AG10803 (cell line): ENCODE measurements at regions not wholly inside any gene's neighbourhood (a gene's known extent, or its start where the extent isn't known, plus 50 kb on each side); places are given as distances from the start of the nearest gene placed in this dataset.
"Not testable (repeated sequence)": the region's sequence is repeated elsewhere in the genome, so short reads cannot be mapped to it uniquely, and the experiment has no call there.

Experiments used
- DNase-seq: peaks from one replicate; pipeline ENCODE4 v3.0.0; 2010; ENCODE audit warnings: low read depth
- H3K4me3 ChIP-seq: 2 replicates; pipeline ENCODE4 v1.5.1; 2011; ENCODE audit warnings: mild to moderate bottlenecking, low read length, control low read depth
- TF ChIP-seq, protein P1 (sequence below): conservative IDR thresholded peaks from 2 replicates; pipeline ENCODE4 v1.5.1; 2011; ENCODE audit warnings: mild to moderate bottlenecking, low read length, control low read depth, inconsistent platforms

DNA sequence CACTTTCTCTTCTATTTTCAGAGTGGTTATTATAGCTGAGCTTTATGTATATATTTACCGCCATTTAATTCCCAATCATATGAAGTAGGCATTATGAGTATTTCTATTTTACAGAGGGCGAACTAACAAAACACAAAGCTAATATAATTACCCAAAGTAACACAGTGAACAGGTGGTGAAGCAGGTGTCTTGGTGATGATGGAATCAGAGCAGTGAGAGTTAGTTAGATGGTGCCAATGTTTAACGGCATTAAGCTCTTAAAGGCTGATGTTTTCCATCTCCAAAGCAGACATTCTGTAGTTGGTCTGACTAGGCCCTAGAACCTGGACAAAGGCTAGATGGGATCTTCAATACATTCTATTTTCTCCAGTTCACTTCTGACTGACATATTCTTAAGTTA is 551.1 kb upstream of the SYNCRIP start:
- no peak overlapping the region for H3K4me3 ChIP-seq
- no peak for DNase-seq
- TF ChIP-seq, protein P1, sequence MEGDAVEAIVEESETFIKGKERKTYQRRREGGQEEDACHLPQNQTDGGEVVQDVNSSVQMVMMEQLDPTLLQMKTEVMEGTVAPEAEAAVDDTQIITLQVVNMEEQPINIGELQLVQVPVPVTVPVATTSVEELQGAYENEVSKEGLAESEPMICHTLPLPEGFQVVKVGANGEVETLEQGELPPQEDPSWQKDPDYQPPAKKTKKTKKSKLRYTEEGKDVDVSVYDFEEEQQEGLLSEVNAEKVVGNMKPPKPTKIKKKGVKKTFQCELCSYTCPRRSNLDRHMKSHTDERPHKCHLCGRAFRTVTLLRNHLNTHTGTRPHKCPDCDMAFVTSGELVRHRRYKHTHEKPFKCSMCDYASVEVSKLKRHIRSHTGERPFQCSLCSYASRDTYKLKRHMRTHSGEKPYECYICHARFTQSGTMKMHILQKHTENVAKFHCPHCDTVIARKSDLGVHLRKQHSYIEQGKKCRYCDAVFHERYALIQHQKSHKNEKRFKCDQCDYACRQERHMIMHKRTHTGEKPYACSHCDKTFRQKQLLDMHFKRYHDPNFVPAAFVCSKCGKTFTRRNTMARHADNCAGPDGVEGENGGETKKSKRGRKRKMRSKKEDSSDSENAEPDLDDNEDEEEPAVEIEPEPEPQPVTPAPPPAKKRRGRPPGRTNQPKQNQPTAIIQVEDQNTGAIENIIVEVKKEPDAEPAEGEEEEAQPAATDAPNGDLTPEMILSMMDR: no peak

DNA sequence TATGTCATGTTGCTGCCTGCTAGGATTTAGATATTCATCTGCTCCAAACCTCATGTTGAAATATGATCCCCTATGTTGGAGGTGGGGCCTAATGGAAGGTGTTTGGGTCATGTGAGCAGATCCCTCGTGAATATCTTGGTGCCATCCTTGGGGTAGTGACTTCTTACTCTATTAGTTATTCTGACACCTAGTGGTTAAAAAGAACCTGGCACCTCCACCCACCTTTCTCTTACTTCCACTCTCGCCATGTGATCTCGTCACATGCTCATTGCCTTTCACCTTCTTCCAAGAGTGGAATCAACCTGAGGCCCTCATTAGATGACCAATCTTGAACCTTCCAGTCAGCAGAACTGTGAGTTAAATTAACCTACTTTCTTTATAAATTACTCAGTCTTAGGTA is 549.4 kb upstream of the SYNCRIP start:
- no peak overlapping the region for H3K4me3 ChIP-seq
- peak; percentile 2 for DNase-seq
- TF ChIP-seq, protein P1: peak; percentile 12; the same call in 1 of the 2 replicates

DNA sequence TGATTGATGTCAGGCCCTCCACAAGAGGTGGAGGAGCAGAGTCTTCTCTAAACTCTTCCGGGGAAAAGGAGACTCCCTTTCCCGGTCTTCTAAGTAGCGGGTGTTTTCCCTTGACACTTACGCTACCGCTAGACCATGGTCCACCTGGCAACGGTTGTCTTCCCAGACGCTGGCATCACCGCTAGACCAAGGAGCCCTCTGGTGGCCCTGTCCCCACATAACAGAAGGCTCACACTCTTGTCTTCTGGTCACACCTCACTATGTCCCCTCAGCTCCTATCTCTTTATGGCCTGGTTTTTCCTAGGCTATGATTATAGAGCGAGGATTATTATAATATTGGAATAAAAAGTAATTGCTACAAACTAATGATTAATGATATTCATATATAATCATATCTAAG is 532.5 kb upstream of the SYNCRIP start:
- DNase-seq: not testable (repeated sequence)

DNA sequence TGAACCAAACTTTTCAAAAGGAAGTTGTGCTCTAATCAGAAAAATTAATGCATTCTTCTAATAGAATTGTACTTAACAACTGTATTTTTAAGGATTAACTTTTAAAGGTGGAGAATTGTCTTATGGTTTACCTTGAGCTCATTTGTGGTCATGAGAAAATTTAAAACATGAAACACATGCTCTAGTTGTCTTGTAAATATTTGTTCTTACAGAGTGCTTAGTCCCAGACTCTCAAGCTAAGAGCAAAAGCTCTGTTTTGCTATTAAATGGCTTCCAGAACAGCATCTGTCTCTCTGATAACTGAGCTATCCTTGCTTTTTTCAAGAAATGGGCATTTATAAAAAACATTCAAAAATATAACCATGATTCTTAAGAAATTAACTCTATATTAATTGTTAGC is 512.2 kb upstream of the SYNCRIP start:
- no peak overlapping the region for H3K4me3 ChIP-seq
- TF ChIP-seq, protein P1: no peak
- no peak for DNase-seq

More for the DNA sequence above, 532.5 kb upstream of the SYNCRIP start:
- H3K4me3 ChIP-seq: not testable (repeated sequence)

DNA sequence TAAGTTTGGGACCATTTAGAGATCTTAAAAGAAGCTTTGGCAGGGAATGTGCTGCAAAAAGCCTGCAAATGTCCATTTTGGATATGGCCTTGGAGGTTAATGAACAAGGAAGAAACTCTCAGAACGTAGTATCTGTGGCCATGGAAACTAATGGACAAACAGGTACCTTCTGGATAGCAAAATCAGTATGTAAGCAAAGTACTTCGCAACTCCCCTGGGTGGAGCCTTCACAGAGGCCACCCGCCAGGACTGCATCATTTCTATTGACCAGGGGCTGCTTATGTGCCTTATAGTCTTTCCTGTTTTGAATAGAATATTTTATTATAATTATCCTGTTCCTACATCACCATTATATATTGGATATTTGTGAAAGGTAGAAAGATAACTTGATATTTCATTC is 510.8 kb upstream of the SYNCRIP start:
- no peak for DNase-seq
- TF ChIP-seq, protein P1: no peak
- H3K4me3 ChIP-seq: no peak overlapping the region

DNA sequence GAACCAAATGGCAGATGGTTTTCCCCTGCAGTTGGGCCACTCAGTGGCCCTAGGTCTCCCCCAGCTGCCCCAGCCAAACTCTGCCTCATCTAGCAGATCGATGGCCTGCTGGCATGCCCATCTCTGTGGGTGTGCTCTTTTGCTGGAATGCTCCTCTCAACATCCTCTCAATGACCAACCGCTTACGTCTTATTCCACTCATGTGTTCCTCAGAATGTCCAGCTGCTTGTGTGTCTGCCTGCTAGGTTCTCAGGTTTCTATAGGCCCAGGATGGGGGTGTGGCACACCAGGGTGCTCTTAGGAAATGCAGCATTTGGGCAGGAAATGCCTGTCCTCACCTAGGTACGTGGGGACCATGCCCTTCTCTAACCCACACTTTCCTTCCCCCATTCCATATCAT is 509.9 kb upstream of the SYNCRIP start:
- TF ChIP-seq, protein P1: no peak
- no peak for DNase-seq
- no peak overlapping the region for H3K4me3 ChIP-seq

DNA sequence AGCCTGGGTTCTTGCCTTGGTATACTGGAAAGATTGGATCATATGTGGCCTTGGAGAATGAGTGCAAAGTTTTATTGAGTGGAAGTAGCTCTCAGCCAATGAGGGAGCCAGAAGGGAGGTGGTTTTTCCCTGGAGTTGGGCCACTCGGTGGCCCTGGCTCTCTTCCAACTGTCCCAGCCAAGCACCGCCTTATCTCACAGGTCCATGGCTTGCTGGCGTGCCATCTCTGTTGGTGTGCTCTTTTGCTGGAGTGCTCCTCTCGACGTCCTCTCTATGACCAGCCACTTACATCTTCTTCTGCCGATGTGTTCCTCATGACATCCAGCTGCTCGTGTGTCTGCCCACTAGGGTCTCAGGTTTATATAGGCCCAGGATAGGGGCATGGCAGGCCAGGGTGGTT is 505.9 kb upstream of the SYNCRIP start:
- TF ChIP-seq, protein P1: no peak
- DNase-seq: no peak
- H3K4me3 ChIP-seq: no peak overlapping the region

DNA sequence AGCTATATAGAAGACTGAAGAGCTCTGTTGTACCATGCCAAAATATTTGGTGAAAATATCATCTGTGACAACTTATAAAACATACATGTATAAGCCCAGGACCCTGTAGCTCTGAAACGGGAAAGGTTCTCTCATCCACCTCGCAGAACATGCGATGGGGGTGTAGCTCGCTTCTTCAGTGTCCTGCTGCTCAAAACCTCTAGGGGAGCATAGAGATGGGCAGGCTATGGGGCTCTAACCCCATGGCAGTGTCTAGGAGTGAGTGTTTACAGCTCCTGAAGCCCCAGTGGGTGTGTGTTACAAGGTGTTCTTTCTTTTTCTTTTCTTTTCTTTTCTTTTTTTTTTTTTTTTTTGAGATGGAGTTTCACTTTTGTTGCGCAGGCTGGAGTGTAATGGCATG is 505.2 kb upstream of the SYNCRIP start:
- TF ChIP-seq, protein P1: no peak
- no peak overlapping the region for H3K4me3 ChIP-seq
- no peak for DNase-seq
